SK-N-SH treated with all-trans-retinoic acid at 6 μM for 48 hours (cell line): ENCODE measurements at regions not wholly inside any gene's neighbourhood (a gene's known extent, or its start where the extent isn't known, plus 50 kb on each side); places are given as distances from the start of the nearest gene placed in this dataset.

ENCODE experiments used
- BACH2 ChIP-seq: fragments of 250-450 bp; sonication (Bioruptor Pico); IDR thresholded peaks from 2 replicates; pipeline ENCODE4 v1.9.0; 2021; ENCODE audit warnings: mild to moderate bottlenecking, borderline replicate concordance
- PATZ1 ChIP-seq: fragments of 250-450 bp; sonication (Bioruptor Pico); IDR thresholded peaks from 2 replicates; pipeline ENCODE4 v1.8.0; 2020; ENCODE audit warnings: mild to moderate bottlenecking, moderate library complexity, borderline replicate concordance
- SNAI2 ChIP-seq: fragments of 250-450 bp; sonication (Bioruptor Pico); IDR thresholded peaks from 2 replicates; pipeline ENCODE4 v1.5.0; 2020; ENCODE audit warnings: mild to moderate bottlenecking, moderate library complexity
- TOX ChIP-seq: fragments of 250-450 bp; sonication (Bioruptor Pico); IDR thresholded peaks from 2 replicates; pipeline ENCODE4 v1.8.0; 2021; ENCODE audit warnings: mild to moderate bottlenecking, moderate library complexity, borderline replicate concordance
- TF ChIP-seq, protein P1 (sequence below): fragments of 250-450 bp; sonication (Bioruptor Pico); IDR thresholded peaks from 2 replicates; pipeline ENCODE4 v1.5.0; 2020; ENCODE audit warnings: mild to moderate bottlenecking, moderate library complexity
- TF ChIP-seq, protein P2 (sequence below): fragments of 250-450 bp; sonication (Bioruptor Pico); IDR thresholded peaks from 2 replicates; pipeline ENCODE4 v1.8.0; 2021; ENCODE audit warnings: low read depth, mild to moderate bottlenecking, moderate library complexity, borderline replicate concordance

- TF ChIP-seq TOX (CRISPR knock-in tag), result no peak
- TF ChIP-seq, protein P1, sequence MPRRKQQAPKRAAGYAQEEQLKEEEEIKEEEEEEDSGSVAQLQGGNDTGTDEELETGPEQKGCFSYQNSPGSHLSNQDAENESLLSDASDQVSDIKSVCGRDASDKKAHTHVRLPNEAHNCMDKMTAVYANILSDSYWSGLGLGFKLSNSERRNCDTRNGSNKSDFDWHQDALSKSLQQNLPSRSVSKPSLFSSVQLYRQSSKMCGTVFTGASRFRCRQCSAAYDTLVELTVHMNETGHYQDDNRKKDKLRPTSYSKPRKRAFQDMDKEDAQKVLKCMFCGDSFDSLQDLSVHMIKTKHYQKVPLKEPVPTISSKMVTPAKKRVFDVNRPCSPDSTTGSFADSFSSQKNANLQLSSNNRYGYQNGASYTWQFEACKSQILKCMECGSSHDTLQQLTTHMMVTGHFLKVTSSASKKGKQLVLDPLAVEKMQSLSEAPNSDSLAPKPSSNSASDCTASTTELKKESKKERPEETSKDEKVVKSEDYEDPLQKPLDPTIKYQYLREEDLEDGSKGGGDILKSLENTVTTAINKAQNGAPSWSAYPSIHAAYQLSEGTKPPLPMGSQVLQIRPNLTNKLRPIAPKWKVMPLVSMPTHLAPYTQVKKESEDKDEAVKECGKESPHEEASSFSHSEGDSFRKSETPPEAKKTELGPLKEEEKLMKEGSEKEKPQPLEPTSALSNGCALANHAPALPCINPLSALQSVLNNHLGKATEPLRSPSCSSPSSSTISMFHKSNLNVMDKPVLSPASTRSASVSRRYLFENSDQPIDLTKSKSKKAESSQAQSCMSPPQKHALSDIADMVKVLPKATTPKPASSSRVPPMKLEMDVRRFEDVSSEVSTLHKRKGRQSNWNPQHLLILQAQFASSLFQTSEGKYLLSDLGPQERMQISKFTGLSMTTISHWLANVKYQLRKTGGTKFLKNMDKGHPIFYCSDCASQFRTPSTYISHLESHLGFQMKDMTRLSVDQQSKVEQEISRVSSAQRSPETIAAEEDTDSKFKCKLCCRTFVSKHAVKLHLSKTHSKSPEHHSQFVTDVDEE (CRISPR knock-in tag), result no peak
- no peak for TF ChIP-seq PATZ1 (CRISPR knock-in tag)
- TF ChIP-seq, protein P2, sequence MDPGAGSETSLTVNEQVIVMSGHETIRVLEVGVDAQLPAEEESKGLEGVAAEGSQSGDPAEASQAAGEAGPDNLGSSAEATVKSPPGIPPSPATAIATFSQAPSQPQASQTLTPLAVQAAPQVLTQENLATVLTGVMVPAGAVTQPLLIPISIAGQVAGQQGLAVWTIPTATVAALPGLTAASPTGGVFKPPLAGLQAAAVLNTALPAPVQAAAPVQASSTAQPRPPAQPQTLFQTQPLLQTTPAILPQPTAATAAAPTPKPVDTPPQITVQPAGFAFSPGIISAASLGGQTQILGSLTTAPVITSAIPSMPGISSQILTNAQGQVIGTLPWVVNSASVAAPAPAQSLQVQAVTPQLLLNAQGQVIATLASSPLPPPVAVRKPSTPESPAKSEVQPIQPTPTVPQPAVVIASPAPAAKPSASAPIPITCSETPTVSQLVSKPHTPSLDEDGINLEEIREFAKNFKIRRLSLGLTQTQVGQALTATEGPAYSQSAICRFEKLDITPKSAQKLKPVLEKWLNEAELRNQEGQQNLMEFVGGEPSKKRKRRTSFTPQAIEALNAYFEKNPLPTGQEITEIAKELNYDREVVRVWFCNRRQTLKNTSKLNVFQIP (CRISPR knock-in tag), result no peak
- TF ChIP-seq BACH2 (CRISPR knock-in tag), result no peak
- TF ChIP-seq SNAI2 (CRISPR knock-in tag), result no peak
These were observed 177.9 kb downstream of the COX7C start for GRCh38 chr5:86795659-86796058.
